ENCODE measurements at regions not wholly inside any gene's neighbourhood (a gene's known extent, or its start where the extent isn't known, plus 50 kb on each side); places are given as distances from the start of the nearest gene placed in this dataset.
A peak's percentile ranks its signal among the peaks of the same experiment; 100 is the strongest.

GRCh38 chr6:168730931-168731716, 290.1 kb downstream of the SMOC2 start:
- TF ChIP-seq GATA3 (IDR thresholded peaks at IDR 0.05; ENCODE audit: low read depth, low read length) (peak; percentile 77), GATA2 (IDR thresholded peaks at IDR 0.05; ENCODE audit: low read depth, low read length) (peak; percentile 88)

- TF ChIP-seq GATA2 (IDR thresholded peaks at IDR 0.05; ENCODE audit: low read depth, low read length), result no peak
- TF ChIP-seq GATA3 (IDR thresholded peaks at IDR 0.05; ENCODE audit: low read depth, low read length), result no peak
These were observed 287.1 kb downstream of the SMOC2 start for GRCh38 chr6:168728056-168728455.

- no peak for TF ChIP-seq GATA2 (IDR thresholded peaks at IDR 0.05; ENCODE audit: low read depth, low read length)
- TF ChIP-seq GATA3 (IDR thresholded peaks at IDR 0.05; ENCODE audit: low read depth, low read length), result no peak
These were observed 285.4 kb downstream of the SMOC2 start for GRCh38 chr6:168726312-168726856.

- TF ChIP-seq GATA2 (IDR thresholded peaks at IDR 0.05; ENCODE audit: low read depth, low read length), result no peak
- TF ChIP-seq GATA3 (IDR thresholded peaks at IDR 0.05; ENCODE audit: low read depth, low read length), result no peak
These were observed 284.8 kb downstream of the SMOC2 start for GRCh38 chr6:168725802-168726201.

- TF ChIP-seq GATA3 (IDR thresholded peaks at IDR 0.05; ENCODE audit: low read depth, low read length) (no peak), GATA2 (IDR thresholded peaks at IDR 0.05; ENCODE audit: low read depth, low read length) (no peak)
These were observed 283.9 kb downstream of the SMOC2 start for GRCh38 chr6:168724669-168725570.

GRCh38 chr6:168724033-168724432, 283.0 kb downstream of the SMOC2 start:
- TF ChIP-seq GATA2 (IDR thresholded peaks at IDR 0.05; ENCODE audit: low read depth, low read length) (no peak), GATA3 (IDR thresholded peaks at IDR 0.05; ENCODE audit: low read depth, low read length) (no peak)

- TF ChIP-seq GATA2 (IDR thresholded peaks at IDR 0.05; ENCODE audit: low read depth, low read length) (no peak), GATA3 (IDR thresholded peaks at IDR 0.05; ENCODE audit: low read depth, low read length) (no peak)
These were observed 281.4 kb downstream of the SMOC2 start for GRCh38 chr6:168722397-168722796.

- TF ChIP-seq GATA2 (IDR thresholded peaks at IDR 0.05; ENCODE audit: low read depth, low read length), result no peak
- no peak for TF ChIP-seq GATA3 (IDR thresholded peaks at IDR 0.05; ENCODE audit: low read depth, low read length)
These were observed 280.6 kb downstream of the SMOC2 start for GRCh38 chr6:168721571-168721970.

GRCh38 chr6:168719901-168720300, 278.9 kb downstream of the SMOC2 start:
- TF ChIP-seq GATA2 (IDR thresholded peaks at IDR 0.05; ENCODE audit: low read depth, low read length), result no peak
- TF ChIP-seq GATA3 (IDR thresholded peaks at IDR 0.05; ENCODE audit: low read depth, low read length), result no peak

GRCh38 chr6:168718821-168719475, 278.0 kb downstream of the SMOC2 start:
- TF ChIP-seq GATA3 (IDR thresholded peaks at IDR 0.05; ENCODE audit: low read depth, low read length) (no peak), GATA2 (IDR thresholded peaks at IDR 0.05; ENCODE audit: low read depth, low read length) (no peak)

Measured in SH-SY5Y (cell line).